ENCODE measurements at regions not wholly inside any gene's neighbourhood (a gene's known extent, or its start where the extent isn't known, plus 50 kb on each side); places are given as distances from the start of the nearest gene placed in this dataset.

DNA sequence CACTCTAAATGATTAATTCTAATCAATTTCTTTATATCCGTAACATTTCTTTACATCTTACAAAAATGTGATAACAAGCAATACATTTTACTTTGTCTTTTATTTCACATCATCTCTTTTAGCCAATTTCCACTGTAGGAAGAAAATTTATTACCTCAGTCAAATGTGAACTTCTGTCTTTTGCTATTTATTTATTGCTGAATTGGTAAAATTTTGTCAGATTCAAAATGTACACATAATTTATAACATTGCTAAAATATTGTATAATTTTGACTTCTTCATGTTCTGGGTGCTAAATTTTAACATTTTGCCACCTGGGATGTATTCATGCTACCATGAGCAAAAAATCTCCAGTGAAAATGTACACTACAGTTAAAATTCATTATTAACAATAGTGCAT is 158.0 kb downstream of the HGF start:
- TF ChIP-seq JUND (IDR thresholded peaks at IDR 0.05), result no peak
- TF ChIP-seq ZBTB33 (IDR thresholded peaks at IDR 0.05), result no peak
- TF ChIP-seq, protein P1, sequence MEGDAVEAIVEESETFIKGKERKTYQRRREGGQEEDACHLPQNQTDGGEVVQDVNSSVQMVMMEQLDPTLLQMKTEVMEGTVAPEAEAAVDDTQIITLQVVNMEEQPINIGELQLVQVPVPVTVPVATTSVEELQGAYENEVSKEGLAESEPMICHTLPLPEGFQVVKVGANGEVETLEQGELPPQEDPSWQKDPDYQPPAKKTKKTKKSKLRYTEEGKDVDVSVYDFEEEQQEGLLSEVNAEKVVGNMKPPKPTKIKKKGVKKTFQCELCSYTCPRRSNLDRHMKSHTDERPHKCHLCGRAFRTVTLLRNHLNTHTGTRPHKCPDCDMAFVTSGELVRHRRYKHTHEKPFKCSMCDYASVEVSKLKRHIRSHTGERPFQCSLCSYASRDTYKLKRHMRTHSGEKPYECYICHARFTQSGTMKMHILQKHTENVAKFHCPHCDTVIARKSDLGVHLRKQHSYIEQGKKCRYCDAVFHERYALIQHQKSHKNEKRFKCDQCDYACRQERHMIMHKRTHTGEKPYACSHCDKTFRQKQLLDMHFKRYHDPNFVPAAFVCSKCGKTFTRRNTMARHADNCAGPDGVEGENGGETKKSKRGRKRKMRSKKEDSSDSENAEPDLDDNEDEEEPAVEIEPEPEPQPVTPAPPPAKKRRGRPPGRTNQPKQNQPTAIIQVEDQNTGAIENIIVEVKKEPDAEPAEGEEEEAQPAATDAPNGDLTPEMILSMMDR (IDR thresholded peaks at IDR 0.05; ENCODE audit: low read depth, low read length, missing input control), result no peak
- TF ChIP-seq TAF1 (conservative IDR thresholded peaks at IDR 0.05), result no peak
- no peak for TF ChIP-seq SP1 (IDR thresholded peaks at IDR 0.05)
- TF ChIP-seq FOXA2 (IDR thresholded peaks at IDR 0.05), result no peak
